Rectal smooth muscle tissue (tissue), 1 donor: ENCODE measurements at regions not wholly inside any gene's neighbourhood (a gene's known extent, or its start where the extent isn't known, plus 50 kb on each side); places are given as distances from the start of the nearest gene placed in this dataset.

ENCODE experiments used
- H3K27ac ChIP-seq: one replicate; pipeline ENCODE4 v1.7.0; 2013; ENCODE audit warnings: low read depth, low read length, inconsistent platforms
- H3K27me3 ChIP-seq: one replicate; pipeline ENCODE4 v1.7.0; 2013; ENCODE audit warnings: low read length; ENCODE audit not compliant: control insufficient read depth, insufficient read depth
- H3K36me3 ChIP-seq: one replicate; pipeline ENCODE4 v1.7.0; 2013; ENCODE audit warnings: low read length; ENCODE audit not compliant: control insufficient read depth, insufficient read depth
- H3K4me1 ChIP-seq: one replicate; pipeline ENCODE4 v1.7.0; 2013; ENCODE audit warnings: low read length; ENCODE audit not compliant: control insufficient read depth, insufficient read depth
- H3K4me3 ChIP-seq: one replicate; pipeline ENCODE4 v1.7.0; 2013; ENCODE audit warnings: low read length
- H3K9ac ChIP-seq: one replicate; pipeline ENCODE4 v1.7.0; 2013; ENCODE audit warnings: low read length

GRCh38 chr5:110073534-110073933, 383.8 kb downstream of the MAN2A1 start:
- H3K36me3 ChIP-seq: no peaks in the 10 kb centered on the region
- H3K4me3 ChIP-seq: no peak overlapping the region
- no peak overlapping the region for H3K9ac ChIP-seq
- no peak overlapping the region for H3K27ac ChIP-seq
- H3K4me1 ChIP-seq: no peaks in the 10 kb centered on the region
- no peaks in the 10 kb centered on the region for H3K27me3 ChIP-seq

GRCh38 chr5:110075656-110076055, 385.9 kb downstream of the MAN2A1 start:
- no peaks in the 10 kb centered on the region for H3K36me3 ChIP-seq
- no peak overlapping the region for H3K9ac ChIP-seq
- no peak overlapping the region for H3K27ac ChIP-seq
- H3K4me3 ChIP-seq: no peak overlapping the region
- H3K27me3 ChIP-seq: no peaks in the 10 kb centered on the region
- no peaks in the 10 kb centered on the region for H3K4me1 ChIP-seq

GRCh38 chr5:110077147-110077546, 387.4 kb downstream of the MAN2A1 start:
- no peak overlapping the region for H3K27ac ChIP-seq
- H3K4me1 ChIP-seq: no peaks in the 10 kb centered on the region
- no peaks in the 10 kb centered on the region for H3K27me3 ChIP-seq
- H3K9ac ChIP-seq: no peak overlapping the region
- no peak overlapping the region for H3K4me3 ChIP-seq
- no peaks in the 10 kb centered on the region for H3K36me3 ChIP-seq

GRCh38 chr5:110082194-110082593, 392.5 kb downstream of the MAN2A1 start:
- H3K36me3 ChIP-seq: no peaks in the 10 kb centered on the region
- no peaks in the 10 kb centered on the region for H3K27me3 ChIP-seq
- H3K4me3 ChIP-seq: no peak overlapping the region
- no peaks in the 10 kb centered on the region for H3K4me1 ChIP-seq
- H3K27ac ChIP-seq: no peak overlapping the region
- H3K9ac ChIP-seq: no peak overlapping the region

- no peaks in the 10 kb centered on the region for H3K27me3 ChIP-seq
- H3K27ac ChIP-seq: no peak overlapping the region
- H3K4me1 ChIP-seq: no peaks in the 10 kb centered on the region
- no peak overlapping the region for H3K9ac ChIP-seq
- H3K4me3 ChIP-seq: no peak overlapping the region
- no peaks in the 10 kb centered on the region for H3K36me3 ChIP-seq
Measured at GRCh38 chr5:110082863-110083262, 393.1 kb downstream of the MAN2A1 start.

- Histone ChIP-seq H3K27ac (no peak overlapping the region), H3K36me3 (no peaks in the 10 kb centered on the region), H3K9ac (no peak overlapping the region), H3K4me1 (no peaks in the 10 kb centered on the region), H3K4me3 (no peak overlapping the region), H3K27me3 (no peaks in the 10 kb centered on the region)
Measured at GRCh38 chr5:110085826-110086225, 396.1 kb downstream of the MAN2A1 start.

- Histone ChIP-seq H3K27me3 (no peaks in the 10 kb centered on the region), H3K36me3 (no peaks in the 10 kb centered on the region), H3K27ac (no peak overlapping the region), H3K9ac (no peak overlapping the region), H3K4me3 (no peak overlapping the region), H3K4me1 (no peaks in the 10 kb centered on the region)
Measured at GRCh38 chr5:110086658-110087388, 397.1 kb downstream of the MAN2A1 start.

GRCh38 chr5:110087829-110088228, 398.1 kb downstream of the MAN2A1 start:
- H3K9ac ChIP-seq: no peak overlapping the region
- no peaks in the 10 kb centered on the region for H3K27me3 ChIP-seq
- H3K27ac ChIP-seq: no peak overlapping the region
- H3K4me3 ChIP-seq: no peak overlapping the region
- no peaks in the 10 kb centered on the region for H3K36me3 ChIP-seq
- H3K4me1 ChIP-seq: no peaks in the 10 kb centered on the region

- Histone ChIP-seq H3K36me3 (no peaks in the 10 kb centered on the region), H3K4me3 (no peak overlapping the region), H3K9ac (no peak overlapping the region), H3K27ac (no peak overlapping the region), H3K27me3 (no peaks in the 10 kb centered on the region), H3K4me1 (no peaks in the 10 kb centered on the region)
Measured at GRCh38 chr5:110088676-110089436, 399.1 kb downstream of the MAN2A1 start.

- no peak overlapping the region for H3K9ac ChIP-seq
- no peak overlapping the region for H3K4me3 ChIP-seq
- H3K27me3 ChIP-seq: no peaks in the 10 kb centered on the region
- no peak overlapping the region for H3K27ac ChIP-seq
- no peaks in the 10 kb centered on the region for H3K4me1 ChIP-seq
- no peaks in the 10 kb centered on the region for H3K36me3 ChIP-seq
Measured at GRCh38 chr5:110092955-110093785, 403.4 kb downstream of the MAN2A1 start.

GRCh38 chr5:110094109-110094508, 404.4 kb downstream of the MAN2A1 start:
- no peaks in the 10 kb centered on the region for H3K4me1 ChIP-seq
- H3K27ac ChIP-seq: no peak overlapping the region
- no peaks in the 10 kb centered on the region for H3K36me3 ChIP-seq
- H3K9ac ChIP-seq: no peak overlapping the region
- H3K27me3 ChIP-seq: no peaks in the 10 kb centered on the region
- H3K4me3 ChIP-seq: no peak overlapping the region

- Histone ChIP-seq H3K4me1 (no peaks in the 10 kb centered on the region), H3K27me3 (no peaks in the 10 kb centered on the region), H3K4me3 (no peak overlapping the region), H3K36me3 (no peaks in the 10 kb centered on the region), H3K9ac (no peak overlapping the region), H3K27ac (no peak overlapping the region)
Measured at GRCh38 chr5:110094548-110094947, 404.8 kb downstream of the MAN2A1 start.
